NCI-H2227 (cell line): ENCODE measurements at regions not wholly inside any gene's neighbourhood (a gene's known extent, or its start where the extent isn't known, plus 50 kb on each side); places are given as distances from the start of the nearest gene placed in this dataset.

Source experiments
- DNase-seq: peaks from one replicate; lab custom pipeline; 2025; ENCODE audit not compliant: unreplicated experiment; lab: John Stamatoyannopoulos, UW

DNA sequence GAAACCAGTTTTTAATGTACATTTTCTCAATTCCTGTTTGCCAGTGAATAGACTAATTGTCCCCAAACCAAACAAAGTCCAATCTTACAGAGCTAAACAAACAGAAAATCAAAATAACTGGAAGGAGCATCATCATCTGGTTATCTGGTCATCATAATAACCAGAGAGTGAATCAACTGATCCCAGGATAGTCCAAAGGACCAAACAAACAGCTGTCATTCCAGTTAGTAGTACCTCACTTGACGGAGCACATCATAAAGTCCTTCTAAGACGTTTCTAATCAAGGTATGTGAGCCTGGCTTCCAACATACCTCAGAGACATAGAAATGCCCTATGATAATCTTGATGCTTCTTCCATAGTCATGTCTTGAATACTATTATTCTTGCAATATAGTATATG is 240.5 kb downstream of the LTN1 start:
- DNase-seq: no peak

- no peak for DNase-seq
Observed at GRCh38 chr21:28751176-28751575, 241.5 kb downstream of the LTN1 start.

- DNase-seq: no peak
Observed at GRCh38 chr21:28750565-28750964, 242.1 kb downstream of the LTN1 start.

GRCh38 chr21:28749536-28749935 is 243.1 kb downstream of the LTN1 start:
- no peak for DNase-seq

DNA sequence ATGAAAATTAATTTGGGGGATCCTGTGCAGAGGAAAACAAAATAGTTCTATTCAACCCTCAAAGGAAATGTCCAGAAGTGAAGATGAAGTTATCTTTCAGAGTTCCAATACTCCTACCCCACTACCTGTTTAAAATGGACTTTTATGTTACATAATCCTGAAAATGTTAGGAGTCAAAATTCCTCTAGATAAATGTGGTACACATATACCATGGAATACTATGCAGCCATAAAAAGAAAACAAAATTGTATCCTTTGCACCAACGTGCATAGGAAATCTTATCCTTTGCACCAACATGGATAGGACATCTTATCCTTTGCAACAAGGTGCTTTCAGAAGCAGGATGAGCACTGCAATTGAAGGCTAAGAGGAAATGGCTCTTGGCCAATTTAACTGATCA is 245.2 kb downstream of the LTN1 start:
- no peak for DNase-seq

GRCh38 chr21:28746166-28746565 is 246.5 kb downstream of the LTN1 start:
- DNase-seq: no peak

GRCh38 chr21:28745131-28746016 is 247.3 kb downstream of the LTN1 start:
- peak; percentile 72 for DNase-seq

DNA sequence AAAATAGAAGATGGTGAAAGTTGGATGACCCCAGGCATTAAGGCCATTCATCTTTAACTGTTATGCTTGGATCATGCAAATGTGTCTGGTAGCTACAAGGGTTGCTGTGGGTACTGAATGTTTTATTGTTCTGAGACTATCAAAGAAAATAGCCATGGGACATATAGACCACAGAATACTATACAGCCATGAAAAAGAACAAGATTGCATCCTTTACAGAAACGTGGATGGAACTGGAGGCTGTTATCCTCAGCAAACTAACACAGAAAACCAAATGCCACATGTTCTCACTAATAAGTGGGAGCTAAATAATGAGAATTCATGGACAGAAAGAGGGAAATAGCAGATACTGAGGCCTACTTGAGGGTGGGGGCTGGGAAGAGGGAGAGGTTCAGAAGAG is 249.0 kb downstream of the LTN1 start:
- DNase-seq: no peak

- no peak for DNase-seq
Observed at GRCh38 chr21:28742527-28742926, 250.2 kb downstream of the LTN1 start.

DNA sequence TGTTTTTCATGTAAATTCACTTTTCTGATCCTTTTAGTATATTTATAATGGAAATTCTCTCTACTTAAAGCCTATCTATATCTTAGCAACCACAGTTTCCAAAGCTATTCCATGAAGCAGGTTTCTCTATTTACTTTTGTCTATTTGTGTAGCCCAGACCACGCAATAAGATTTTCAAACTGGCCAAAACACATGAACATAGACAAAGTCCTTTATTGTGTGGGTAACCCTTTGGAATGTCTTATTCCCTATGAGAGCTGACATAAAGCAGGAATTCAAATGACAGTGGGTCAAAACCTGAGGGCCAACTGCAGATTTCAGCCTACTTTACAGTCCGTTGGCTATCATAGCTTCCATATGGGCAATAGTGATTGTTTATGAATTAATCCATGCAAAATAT is 252.6 kb downstream of the LTN1 start:
- no peak for DNase-seq

DNA sequence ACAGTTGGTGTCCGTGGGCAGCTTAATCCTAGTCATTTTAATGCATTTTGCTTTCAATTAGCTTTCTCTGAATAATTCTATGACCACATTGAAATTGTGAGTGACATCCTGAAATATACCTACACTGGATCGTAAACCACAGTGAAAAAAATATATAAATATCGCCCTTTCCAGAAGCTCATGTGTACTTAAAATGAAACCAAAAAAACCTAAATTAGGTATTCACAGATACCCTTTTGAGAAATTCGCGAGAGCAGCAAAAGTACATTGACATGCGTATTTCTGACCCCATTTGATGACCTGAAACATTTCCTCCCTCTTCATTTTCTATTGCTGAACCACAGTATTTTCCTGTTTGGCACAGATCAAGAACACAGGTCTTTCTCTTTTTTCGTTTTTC is 253.8 kb downstream of the LTN1 start:
- no peak for DNase-seq

GRCh38 chr21:28738420-28738704 is 254.3 kb downstream of the LTN1 start:
- no peak for DNase-seq

- DNase-seq: no peak
Observed at GRCh38 chr21:28737674-28738419, 254.8 kb downstream of the LTN1 start.

GRCh38 chr21:28734522-28735175 is 258.0 kb downstream of the LTN1 start:
- DNase-seq: no peak

- DNase-seq: no peak
Observed at GRCh38 chr21:28731700-28732321, 260.9 kb downstream of the LTN1 start.

- no peak for DNase-seq
Observed at GRCh38 chr21:28729887-28730286, 262.8 kb downstream of the LTN1 start.

- DNase-seq: no peak
Observed at GRCh38 chr21:28727809-28728208, 264.9 kb downstream of the LTN1 start.

DNA sequence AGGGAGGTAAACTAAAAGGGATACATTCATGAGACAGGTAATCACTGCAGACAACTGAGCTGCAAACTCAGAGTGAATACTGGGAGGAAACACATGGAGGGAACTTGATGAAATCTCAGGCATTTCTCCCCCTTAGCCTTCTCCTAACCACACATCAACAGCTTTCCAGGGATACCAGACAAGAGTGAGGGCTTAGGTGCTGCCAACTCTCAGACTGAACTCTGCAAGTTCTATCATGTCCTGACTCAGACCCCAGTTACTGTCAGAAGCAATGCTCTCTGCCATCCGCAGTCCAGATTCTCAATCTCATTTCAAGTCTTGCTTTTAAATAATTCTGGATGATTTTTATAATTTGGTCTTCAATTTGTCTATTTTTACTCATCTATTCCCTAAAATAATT is 267.3 kb downstream of the LTN1 start:
- no peak for DNase-seq

GRCh38 chr21:28723646-28724045 is 269.0 kb downstream of the LTN1 start:
- no peak for DNase-seq

GRCh38 chr21:28719723-28720122 is 273.0 kb downstream of the LTN1 start:
- no peak for DNase-seq

- DNase-seq: no peak
Observed at GRCh38 chr21:28714777-28715464, 277.8 kb downstream of the LTN1 start.
